B cell (primary cell): ENCODE measurements at regions not wholly inside any gene's neighbourhood (a gene's known extent, or its start where the extent isn't known, plus 50 kb on each side); places are given as distances from the start of the nearest gene placed in this dataset.

Experiments used
- ATAC-seq: fragments of 200-7000 bp; cut with Tn5 transposase; one replicate; pipeline ENCODE4 v1.10.0; 2021; ENCODE audit warnings: low read depth, mild to moderate bottlenecking, moderate number of reproducible peaks, moderate library complexity
- CTCF ChIA-PET: fragments of 350-600 bp; sonication (Branson Sonifier 250); formaldehyde crosslinking; loops from one replicate; lab custom pipeline; 2021; ENCODE audit warnings: antibody characterized with exemption, inconsistent platforms; lab: Charles Lee
- POLR2A ChIA-PET: fragments of 350-600 bp; sonication (Branson Sonifier 250); formaldehyde crosslinking; loops from one replicate; lab custom pipeline; 2021; ENCODE audit warnings: antibody characterized with exemption; lab: Charles Lee
- DNase-seq: peaks from one replicate; pipeline ENCODE4 v3.0.0; 2013
- H2AFZ ChIP-seq: 2 replicates; pipeline ENCODE4 v1.6.1; 2012; ENCODE audit warnings: mild to moderate bottlenecking, low read depth, low read length; ENCODE audit not compliant: insufficient read depth, poor library complexity, severe bottlenecking
- H3K27ac ChIP-seq, 2 donors: 1 replicate in 1 of 2; 2 replicates in 1 of 2; pipeline ENCODE4 v1.5.1; 2012 to 2013; ENCODE audit warnings: low read length in 2 of 2, mild to moderate bottlenecking in 2 of 2, moderate library complexity in 1 of 2
- H3K27me3 ChIP-seq, 4 experiments: fragments of 200-600 bp in 1 of 4; sonication (generic) in 1 of 4; replicated peaks in 1 of 4; 1 replicate in 2 of 4; 2 replicates in 2 of 4; pipeline versions ENCODE4 v1.6.1 to v1.7.0; 2013 to 2016; ENCODE audit warnings: low read length in 3 of 4, mild to moderate bottlenecking in 2 of 4, mixed read lengths in 1 of 4, moderate library complexity in 1 of 4; ENCODE audit not compliant: insufficient read depth in 4 of 4, control insufficient read depth in 3 of 4; ENCODE audit errors: control extremely low read depth in 1 of 4
- H3K36me3 ChIP-seq, 2 experiments: replicated peaks in 1 of 2; 1 replicate in 1 of 2; 2 replicates in 1 of 2; pipeline versions ENCODE4 v1.6.1 to v1.7.1; 2013; ENCODE audit warnings: low read length in 1 of 2; ENCODE audit not compliant: insufficient read depth in 2 of 2, control insufficient read depth in 1 of 2; ENCODE audit errors: control extremely low read depth in 1 of 2, extremely low read depth in 1 of 2
- H3K4me1 ChIP-seq, 2 donors: fragments of 200-600 bp in 1 of 2; sonication (generic) in 1 of 2; 1 replicate in 1 of 2; 2 replicates in 1 of 2; pipeline versions ENCODE4 v1.5.1 to v1.6.1; 2013 to 2017; ENCODE audit warnings: low read length in 2 of 2; ENCODE audit not compliant: control insufficient read depth in 2 of 2, insufficient read depth in 2 of 2
- H3K4me2 ChIP-seq: replicated peaks from 2 replicates; pipeline ENCODE3; 2012; ENCODE audit warnings: mild to moderate bottlenecking, low read depth, low read length; ENCODE audit not compliant: poor library complexity, severe bottlenecking
- H3K4me3 ChIP-seq, 5 experiments: fragments of 200-600 bp in 1 of 5; sonication (generic) in 1 of 5; 1 replicate in 3 of 5; 2 replicates in 2 of 5; pipeline versions ENCODE4 v1.5.1 to v1.7.0; 2011 to 2016; ENCODE audit warnings: low read length in 4 of 5, mild to moderate bottlenecking in 4 of 5, low read depth in 2 of 5, control low read depth in 1 of 5, moderate library complexity in 1 of 5; ENCODE audit not compliant: insufficient read depth in 1 of 5; ENCODE audit errors: control extremely low read depth in 1 of 5, extremely low read depth in 1 of 5
- H3K79me2 ChIP-seq: fragments of 200-600 bp; sonication (generic); one replicate; pipeline ENCODE4 v1.6.0; 2016; ENCODE audit warnings: low read length; ENCODE audit not compliant: control insufficient read depth, insufficient read depth
- H3K9ac ChIP-seq: fragments of 200-600 bp; sonication (generic); 2 replicates; pipeline ENCODE4 v1.6.1; 2017; ENCODE audit warnings: mild to moderate bottlenecking, low read length, moderate library complexity
- H3K9me3 ChIP-seq, 3 donors: one replicate each; pipeline versions ENCODE4 v1.6.1 to v1.7.1; 2013; ENCODE audit warnings: low read length in 2 of 3; ENCODE audit not compliant: control insufficient read depth in 2 of 3, insufficient read depth in 1 of 3; ENCODE audit errors: control extremely low read depth in 1 of 3
- H4K20me1 ChIP-seq: 2 replicates; pipeline ENCODE4 v1.6.0; 2012; ENCODE audit warnings: mild to moderate bottlenecking, low read length; ENCODE audit not compliant: insufficient read depth, control insufficient read depth, poor library complexity, severe bottlenecking
- H3K27ac Mint-ChIP-seq: one replicate; pipeline ENCODE4 v1.8.0; 2021; ENCODE audit warnings: mixed read lengths
- H3K27me3 Mint-ChIP-seq: one replicate; pipeline ENCODE4 v1.8.0; 2021; ENCODE audit warnings: mixed read lengths
- H3K4me1 Mint-ChIP-seq: one replicate; pipeline ENCODE4 v1.8.0; 2021; ENCODE audit warnings: mixed read lengths
- H3K4me3 Mint-ChIP-seq: one replicate; pipeline ENCODE4 v1.8.0; 2021; ENCODE audit warnings: mixed read lengths
- H3K9me3 Mint-ChIP-seq: one replicate; pipeline ENCODE4 v1.8.0; 2022; ENCODE audit warnings: mixed read lengths; ENCODE audit not compliant: insufficient read depth
- EZH2 ChIP-seq: IDR thresholded peaks from 2 replicates; pipeline ENCODE4 v1.6.1; 2012; ENCODE audit warnings: borderline replicate concordance, low read depth, mild to moderate bottlenecking, moderate library complexity, low read length; ENCODE audit not compliant: insufficient read depth, poor library complexity, severe bottlenecking
- WGBS: methylation state at CpG from one replicate; pipeline ENCODE4 v1.1.5; 2013; ENCODE audit warnings: missing lambda C conversion rate; ENCODE audit not compliant: insufficient coverage; 5-methylcytosine and 5-hydroxymethylcytosine counted together
- intact Hi-C: fragments of 100-400 bp; cut with micrococcal nuclease; formaldehyde crosslinking; loops from one replicate; pipeline ENCODE4 v1.10.0; 2022
- TF ChIP-seq, protein P1 (sequence below): fragments of 200-600 bp; IDR thresholded peaks from one replicate; pipeline ENCODE4 v1.8.0; 2022; ENCODE audit warnings: antibody characterized with exemption, mild to moderate bottlenecking

DNA sequence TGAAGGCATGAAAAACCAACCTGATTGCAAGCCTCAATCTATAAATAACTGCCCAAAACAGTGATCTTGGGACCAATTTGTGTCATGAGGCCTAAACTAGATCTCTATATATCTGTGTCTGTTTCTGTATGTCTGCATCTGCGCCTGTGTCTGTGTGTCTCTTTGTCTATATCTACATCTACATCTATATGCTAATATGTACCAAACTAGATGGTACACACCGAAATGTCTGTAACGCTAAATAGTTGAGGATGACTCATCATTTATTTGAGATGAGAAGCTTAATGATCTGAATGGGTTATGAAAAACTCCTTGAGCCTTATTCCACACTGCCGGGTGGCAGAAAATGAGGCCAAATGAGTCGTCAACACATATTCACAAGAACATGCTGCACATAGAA is 982.3 kb downstream of the ROBO2 start:
- no peak for DNase-seq
- H4K20me1 ChIP-seq = no peaks in the 10 kb centered on the region
- H3K27ac ChIP-seq = no peak overlapping the region
- H3K4me3 Mint-ChIP-seq = no peak overlapping the region
- no peaks in the 10 kb centered on the region for H3K9me3 Mint-ChIP-seq
- H3K27me3 Mint-ChIP-seq = no peaks in the 10 kb centered on the region
- H3K27ac Mint-ChIP-seq = no peak overlapping the region
- no peak overlapping the region for H3K4me3 ChIP-seq
- peaks cover 0 to 3% (median 0%) of the 10 kb centered on the region in 3 donors for H3K9me3 ChIP-seq
- H2AFZ ChIP-seq = no peak overlapping the region
- no peaks in the 10 kb centered on the region for H3K79me2 ChIP-seq
- POLR2A ChIA-PET = no interaction called here
- H3K4me1 Mint-ChIP-seq = no peaks in the 10 kb centered on the region
- no peaks in the 10 kb centered on the region for H3K27me3 ChIP-seq
- intact Hi-C loops = no loop called here
- no peak for ATAC-seq
- H3K4me1 ChIP-seq = no peaks in the 10 kb centered on the region
- no peak overlapping the region for H3K4me2 ChIP-seq
- H3K9ac ChIP-seq = no peak overlapping the region
- no CpG with 5 or more reads among the region's 5 CpGs for WGBS
- CTCF ChIA-PET = no interaction called here
- no peaks in the 10 kb centered on the region for H3K36me3 ChIP-seq
- TF ChIP-seq, protein P1, sequence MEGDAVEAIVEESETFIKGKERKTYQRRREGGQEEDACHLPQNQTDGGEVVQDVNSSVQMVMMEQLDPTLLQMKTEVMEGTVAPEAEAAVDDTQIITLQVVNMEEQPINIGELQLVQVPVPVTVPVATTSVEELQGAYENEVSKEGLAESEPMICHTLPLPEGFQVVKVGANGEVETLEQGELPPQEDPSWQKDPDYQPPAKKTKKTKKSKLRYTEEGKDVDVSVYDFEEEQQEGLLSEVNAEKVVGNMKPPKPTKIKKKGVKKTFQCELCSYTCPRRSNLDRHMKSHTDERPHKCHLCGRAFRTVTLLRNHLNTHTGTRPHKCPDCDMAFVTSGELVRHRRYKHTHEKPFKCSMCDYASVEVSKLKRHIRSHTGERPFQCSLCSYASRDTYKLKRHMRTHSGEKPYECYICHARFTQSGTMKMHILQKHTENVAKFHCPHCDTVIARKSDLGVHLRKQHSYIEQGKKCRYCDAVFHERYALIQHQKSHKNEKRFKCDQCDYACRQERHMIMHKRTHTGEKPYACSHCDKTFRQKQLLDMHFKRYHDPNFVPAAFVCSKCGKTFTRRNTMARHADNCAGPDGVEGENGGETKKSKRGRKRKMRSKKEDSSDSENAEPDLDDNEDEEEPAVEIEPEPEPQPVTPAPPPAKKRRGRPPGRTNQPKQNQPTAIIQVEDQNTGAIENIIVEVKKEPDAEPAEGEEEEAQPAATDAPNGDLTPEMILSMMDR = no peak
- TF ChIP-seq EZH2 = no peak

DNA sequence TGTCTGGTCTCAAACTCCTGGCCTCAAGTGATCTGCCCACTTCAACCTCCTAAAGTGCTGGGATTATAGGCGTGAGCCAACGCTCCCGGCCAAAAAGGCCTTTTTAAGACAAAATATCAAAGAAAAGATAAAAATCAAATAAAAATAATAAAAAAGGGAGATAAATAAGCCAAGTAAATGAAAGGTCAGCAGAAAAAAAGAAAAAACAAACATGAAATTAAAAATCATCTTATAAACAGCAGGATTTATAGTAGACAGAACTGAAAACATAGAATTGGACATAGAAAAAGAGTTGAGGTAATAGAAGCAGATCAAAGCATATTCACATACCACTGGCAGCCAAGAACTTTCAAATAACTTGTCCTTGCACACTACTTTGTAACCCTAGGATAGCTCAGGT is 983.4 kb downstream of the ROBO2 start:
- intact Hi-C loops = no loop called here
- POLR2A ChIA-PET = no interaction called here
- H3K79me2 ChIP-seq = no peaks in the 10 kb centered on the region
- H3K36me3 ChIP-seq = no peaks in the 10 kb centered on the region
- H3K27me3 ChIP-seq = no peaks in the 10 kb centered on the region
- H3K27ac ChIP-seq = no peak overlapping the region
- no peaks in the 10 kb centered on the region for H3K27me3 Mint-ChIP-seq
- no peak for ATAC-seq
- no peak overlapping the region for H3K4me3 Mint-ChIP-seq
- no peak overlapping the region for H3K27ac Mint-ChIP-seq
- no peaks in the 10 kb centered on the region for H3K4me1 ChIP-seq
- no peaks in the 10 kb centered on the region for H3K9me3 Mint-ChIP-seq
- H4K20me1 ChIP-seq = no peaks in the 10 kb centered on the region
- H3K4me3 ChIP-seq = no peak overlapping the region
- WGBS = no CpG with 5 or more reads among the region's 3 CpGs
- CTCF ChIA-PET = no interaction called here
- no peak for TF ChIP-seq EZH2
- TF ChIP-seq, protein P1 = no peak
- H3K4me2 ChIP-seq = no peak overlapping the region
- H2AFZ ChIP-seq = no peak overlapping the region
- no peaks in the 10 kb centered on the region for H3K4me1 Mint-ChIP-seq
- H3K9ac ChIP-seq = no peak overlapping the region
- no peak for DNase-seq
- peaks cover 0 to 3% (median 0%) of the 10 kb centered on the region in 3 donors for H3K9me3 ChIP-seq
